Adrenal gland (tissue), 9 donors: ENCODE measurements at regions not wholly inside any gene's neighbourhood (a gene's known extent, or its start where the extent isn't known, plus 50 kb on each side); places are given as distances from the start of the nearest gene placed in this dataset.
"Not testable (repeated sequence)": the region's sequence is repeated elsewhere in the genome, so short reads cannot be mapped to it uniquely, and the experiment has no call there.

ENCODE experiments used
- DNase-seq, 7 donors: peaks; one replicate each; pipeline ENCODE4 v3.0.0-alpha.2; 2019 to 2020
- H3K27ac ChIP-seq, 5 donors: fragments of 200-600 bp; sonication (generic) in 4 of 5; 1 replicate in 3 of 5; 2 replicates in 2 of 5; pipeline versions ENCODE4 v1.5.1 to v1.8.0; 2016 to 2020; ENCODE audit warnings: mild to moderate bottlenecking in 1 of 5
- H3K27me3 ChIP-seq: fragments of 200-600 bp; 2 replicates; pipeline ENCODE4 v1.8.0; 2021
- H3K36me3 ChIP-seq, 2 donors: fragments of 200-600 bp; replicated peaks in 1 of 2; 1 replicate in 1 of 2; 2 replicates in 1 of 2; pipeline versions ENCODE4 v1.5.1 to v1.8.0; 2018 to 2022
- H3K4me1 ChIP-seq, 2 donors: fragments of 200-600 bp; replicated peaks in 1 of 2; 1 replicate in 1 of 2; 2 replicates in 1 of 2; pipeline versions ENCODE4 v1.5.1 to v1.8.0; 2018 to 2021
- H3K4me3 ChIP-seq, 4 donors: fragments of 200-600 bp; sonication (generic) in 3 of 4; one replicate each; pipeline ENCODE4 v1.5.1; 2016 to 2018
- H3K9me3 ChIP-seq, 3 donors: fragments of 200-600 bp; sonication (generic) in 1 of 3; replicated peaks in 1 of 3; 1 replicate in 2 of 3; 2 replicates in 1 of 3; pipeline versions ENCODE4 v1.5.1 to v1.8.0; 2016 to 2021
- CTCF ChIP-seq, 6 experiments: fragments of 450-650 bp in 4 of 6; fragments of 200-600 bp in 2 of 6; sonication (generic) in 1 of 6; IDR thresholded peaks; 1 replicate in 5 of 6; 2 replicates in 1 of 6; pipeline versions ENCODE4 v1.5.1 to v1.8.0; 2016 to 2021; ENCODE audit warnings: antibody characterized with exemption in 6 of 6, mild to moderate bottlenecking in 2 of 6, moderate library complexity in 1 of 6
- POLR2A ChIP-seq, 2 donors: fragments of 450-650 bp; IDR thresholded peaks; one replicate each; pipeline ENCODE4 v1.6.1; 2017; ENCODE audit warnings: antibody characterized with exemption in 2 of 2, mild to moderate bottlenecking in 2 of 2, moderate library complexity in 1 of 2
- WGBS, 4 donors: extraction: QIAGEN DNeasy Blood & Tissue Kit in 2 of 4; methylation state at CpG; one replicate each; pipeline versions ENCODE4 v1.1.5 to v1.1.7; 2013 to 2017; 5-methylcytosine and 5-hydroxymethylcytosine counted together
- intact Hi-C, 2 donors: fragments of 100-400 bp; cut with DNase I; formaldehyde crosslinking; loops; one replicate each; pipeline versions ENCODE4 v1.14.1 to v1.15.0; 2022 to 2023
- donor health status: healthy with polysubstance abuse.
- donor health status: Bipolar disorder and iron deficiency.
- donor health status: DM: yes; HTN: yes; CAD: no.
- donor health status: DM: no; HTN: no; CAD: no.
- donor health status: DM: no; HTN: no; CAD: no.

- TF ChIP-seq POLR2A (IDR thresholded peaks at IDR 0.05), result no peak
- no peak for TF ChIP-seq CTCF (IDR thresholded peaks at IDR 0.05)
- no peaks in the 10 kb centered on the region for H3K4me1 ChIP-seq
- no peak overlapping the region for H3K27ac ChIP-seq
- no peak for DNase-seq
- no peaks in the 10 kb centered on the region for H3K36me3 ChIP-seq
- no peaks in the 10 kb centered on the region for H3K27me3 ChIP-seq
- H3K4me3 ChIP-seq, result no peak overlapping the region
- intact Hi-C loops, result no loop called here
- 81 to 97% (median 91%) methylated on average over 5 of the region's 5 CpGs for WGBS, 4 donors
- no peaks in the 10 kb centered on the region for H3K9me3 ChIP-seq
Measured at GRCh38 chr2:139556789-139557188, 776.6 kb upstream of the NXPH2 start.

- Histone ChIP-seq H3K27ac (no peak overlapping the region), H3K27me3 (no peaks in the 10 kb centered on the region), H3K9me3 (no peaks in the 10 kb centered on the region), H3K4me1 (no peaks in the 10 kb centered on the region), H3K4me3 (no peak overlapping the region), H3K36me3 (no peaks in the 10 kb centered on the region)
- DNase-seq, result no peak
- intact Hi-C loops, result no loop called here
- TF ChIP-seq CTCF (IDR thresholded peaks at IDR 0.05) (no peak), POLR2A (IDR thresholded peaks at IDR 0.05) (no peak)
Measured at GRCh38 chr2:139550873-139551272, 770.7 kb upstream of the NXPH2 start.

GRCh38 chr2:139550341-139550740 is 770.2 kb upstream of the NXPH2 start:
- H3K27ac ChIP-seq, result no peak overlapping the region
- no peaks in the 10 kb centered on the region for H3K36me3 ChIP-seq
- DNase-seq, result no peak
- 0% methylated on average over 1 of the region's 1 CpG for WGBS, 4 donors
- no peak overlapping the region for H3K4me3 ChIP-seq
- no peaks in the 10 kb centered on the region for H3K4me1 ChIP-seq
- intact Hi-C loops, result no loop called here
- H3K9me3 ChIP-seq, result no peaks in the 10 kb centered on the region
- H3K27me3 ChIP-seq, result no peaks in the 10 kb centered on the region
- TF ChIP-seq CTCF (IDR thresholded peaks at IDR 0.05) (no peak), POLR2A (IDR thresholded peaks at IDR 0.05) (no peak)

GRCh38 chr2:139544186-139544851 is 764.1 kb upstream of the NXPH2 start:
- H3K4me1 ChIP-seq, result no peaks in the 10 kb centered on the region
- H3K4me3 ChIP-seq, result no peak overlapping the region
- H3K27me3 ChIP-seq, result no peaks in the 10 kb centered on the region
- TF ChIP-seq POLR2A (IDR thresholded peaks at IDR 0.05) (no peak), CTCF (IDR thresholded peaks at IDR 0.05) (no peak)
- intact Hi-C loops, result no loop called here
- H3K36me3 ChIP-seq, result no peaks in the 10 kb centered on the region
- DNase-seq, result no peak
- WGBS, 4 donors, result 52 to 65% (median 59%) methylated on average over 3 of the region's 3 CpGs
- H3K27ac ChIP-seq, result no peak overlapping the region
- no peaks in the 10 kb centered on the region for H3K9me3 ChIP-seq

- H3K4me3 ChIP-seq, DNase-seq, H3K27ac ChIP-seq, intact Hi-C loops, H3K4me1 ChIP-seq, H3K9me3 ChIP-seq, H3K36me3 ChIP-seq, H3K27me3 ChIP-seq: not testable (repeated sequence)
- WGBS, 4 donors, result 91 to 95% (median 94%) methylated on average over 17 to 21 of the region's 21 CpGs
Measured at GRCh38 chr2:139538332-139539020, 758.3 kb upstream of the NXPH2 start.
